Nephron (organoid): ENCODE measurements at regions not wholly inside any gene's neighbourhood (a gene's known extent, or its start where the extent isn't known, plus 50 kb on each side); places are given as distances from the start of the nearest gene placed in this dataset.
"Not testable (repeated sequence)": the region's sequence is repeated elsewhere in the genome, so short reads cannot be mapped to it uniquely, and the experiment has no call there.

Source experiments
- H3K27ac Mint-ChIP-seq, 3 experiments: 2 replicates each; pipeline ENCODE4 v1.8.0; 2020; ENCODE audit warnings: mixed read lengths in 3 of 3, mild to moderate bottlenecking in 2 of 3, moderate library complexity in 1 of 3
- H3K27me3 Mint-ChIP-seq: 2 replicates; pipeline ENCODE4 v1.8.0; 2021; ENCODE audit warnings: low read depth, mild to moderate bottlenecking, moderate library complexity, mixed read lengths
- H3K36me3 Mint-ChIP-seq: 2 replicates; pipeline ENCODE4 v1.8.0; 2020; ENCODE audit warnings: low read depth, mixed read lengths
- H3K4me1 Mint-ChIP-seq: 2 replicates; pipeline ENCODE4 v1.8.0; 2020; ENCODE audit warnings: mixed read lengths
- H3K4me3 Mint-ChIP-seq, 3 experiments: 2 replicates each; pipeline ENCODE4 v1.8.0; 2020; ENCODE audit warnings: mild to moderate bottlenecking in 3 of 3, mixed read lengths in 3 of 3, moderate library complexity in 2 of 3
- H3K9me3 Mint-ChIP-seq: 2 replicates; pipeline ENCODE4 v1.8.0; 2020; ENCODE audit warnings: mixed read lengths
- TF ChIP-seq, protein P1 (sequence below), 3 experiments: fragments of 200-600 bp; sonication (generic); IDR thresholded peaks; one replicate each; pipeline ENCODE4 v1.5.0; 2021; ENCODE audit warnings: antibody characterized with exemption in 3 of 3; ENCODE audit not compliant: unreplicated experiment in 3 of 3

DNA sequence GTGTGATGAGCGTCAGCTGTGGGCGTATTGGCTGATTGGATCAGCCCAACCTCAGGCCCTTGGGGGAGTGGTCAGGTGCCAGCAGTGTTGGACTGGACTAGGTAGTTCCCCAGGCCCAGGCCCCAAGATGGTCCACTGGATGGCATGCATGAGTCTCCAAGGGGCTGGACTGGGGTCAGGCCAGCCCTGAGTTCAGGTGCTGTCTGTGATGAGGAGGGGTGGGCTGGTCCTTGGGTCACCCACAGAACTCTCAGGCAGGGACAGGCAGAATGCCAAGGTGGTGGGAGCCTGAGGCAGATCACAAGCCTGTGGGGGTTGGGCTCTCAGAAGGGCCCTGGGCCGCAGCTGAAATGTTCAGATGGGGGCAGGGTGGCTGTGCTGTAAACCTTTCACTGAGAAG, 59.5 kb upstream of the THUMPD2 start:
- TF ChIP-seq, protein P1, sequence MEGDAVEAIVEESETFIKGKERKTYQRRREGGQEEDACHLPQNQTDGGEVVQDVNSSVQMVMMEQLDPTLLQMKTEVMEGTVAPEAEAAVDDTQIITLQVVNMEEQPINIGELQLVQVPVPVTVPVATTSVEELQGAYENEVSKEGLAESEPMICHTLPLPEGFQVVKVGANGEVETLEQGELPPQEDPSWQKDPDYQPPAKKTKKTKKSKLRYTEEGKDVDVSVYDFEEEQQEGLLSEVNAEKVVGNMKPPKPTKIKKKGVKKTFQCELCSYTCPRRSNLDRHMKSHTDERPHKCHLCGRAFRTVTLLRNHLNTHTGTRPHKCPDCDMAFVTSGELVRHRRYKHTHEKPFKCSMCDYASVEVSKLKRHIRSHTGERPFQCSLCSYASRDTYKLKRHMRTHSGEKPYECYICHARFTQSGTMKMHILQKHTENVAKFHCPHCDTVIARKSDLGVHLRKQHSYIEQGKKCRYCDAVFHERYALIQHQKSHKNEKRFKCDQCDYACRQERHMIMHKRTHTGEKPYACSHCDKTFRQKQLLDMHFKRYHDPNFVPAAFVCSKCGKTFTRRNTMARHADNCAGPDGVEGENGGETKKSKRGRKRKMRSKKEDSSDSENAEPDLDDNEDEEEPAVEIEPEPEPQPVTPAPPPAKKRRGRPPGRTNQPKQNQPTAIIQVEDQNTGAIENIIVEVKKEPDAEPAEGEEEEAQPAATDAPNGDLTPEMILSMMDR (IDR thresholded peaks at IDR 0.05; ENCODE audit: unreplicated experiment in 3 of 3): no peak
- Mint-ChIP-seq H3K4me1 (no peaks in the 10 kb centered on the region), H3K36me3 (peaks cover 5% of the 10 kb centered on the region), H3K27me3 (no peaks in the 10 kb centered on the region), H3K9me3 (peaks cover 38% of the 10 kb centered on the region), H3K4me3 (no peak overlapping the region), H3K27ac (no peak overlapping the region)

DNA sequence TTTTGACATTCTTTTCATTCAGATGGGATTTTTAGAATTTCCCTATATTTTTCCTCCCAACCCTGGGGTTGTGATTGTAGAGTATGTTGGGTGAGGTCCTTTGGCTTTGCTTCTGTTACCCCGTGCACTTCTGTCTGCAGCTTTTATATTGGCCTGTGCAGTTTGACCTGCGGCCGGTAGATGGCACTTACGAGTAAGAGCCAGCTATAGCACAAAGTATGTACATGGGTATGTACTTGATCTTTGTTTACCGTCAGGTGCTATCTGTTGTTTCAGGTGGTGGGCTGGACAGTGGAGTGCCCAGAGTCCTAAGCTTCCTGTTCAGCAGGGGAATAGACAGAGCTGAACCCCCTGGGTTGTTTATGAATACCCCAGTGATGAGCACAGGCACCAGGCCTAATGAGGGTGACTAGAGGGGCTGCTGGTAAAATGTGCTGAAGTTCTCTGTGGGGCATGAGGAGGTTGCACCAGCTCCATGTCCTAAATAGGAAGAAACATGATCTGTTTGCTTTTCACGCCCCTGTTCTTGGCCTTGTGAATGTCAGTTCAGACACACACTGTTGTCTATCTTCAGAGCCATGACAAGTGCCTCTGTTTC, 58.9 kb upstream of the THUMPD2 start:
- no peaks in the 10 kb centered on the region for H3K4me1 Mint-ChIP-seq
- H3K27ac Mint-ChIP-seq: no peak overlapping the region
- H3K27me3 Mint-ChIP-seq: no peaks in the 10 kb centered on the region
- H3K4me3 Mint-ChIP-seq: no peak overlapping the region
- peaks cover 5% of the 10 kb centered on the region for H3K36me3 Mint-ChIP-seq
- TF ChIP-seq, protein P1 (IDR thresholded peaks at IDR 0.05; ENCODE audit: unreplicated experiment in 3 of 3): peak; percentile 29 to 49 (median 48)
- H3K9me3 Mint-ChIP-seq: peaks cover 40% of the 10 kb centered on the region

DNA sequence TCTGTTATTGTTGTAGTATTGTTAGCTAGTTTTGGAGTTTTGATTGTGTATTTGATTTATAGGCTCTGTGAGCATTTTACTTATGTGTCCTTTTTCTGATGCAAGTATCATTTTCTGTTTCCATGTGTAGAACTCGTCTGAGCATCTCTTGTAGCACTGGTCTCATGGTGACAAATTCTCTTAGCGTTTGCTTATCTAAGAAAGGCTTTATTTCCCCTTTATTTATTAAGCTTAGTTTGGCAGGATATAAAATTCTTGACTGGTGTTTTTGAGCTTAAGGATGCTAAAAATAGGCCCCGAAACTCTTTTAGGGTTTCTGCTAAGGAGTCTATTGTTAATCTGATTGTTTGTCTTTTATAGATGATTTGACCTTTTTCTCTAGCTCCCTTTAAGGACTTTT, 57.6 kb upstream of the THUMPD2 start:
- TF ChIP-seq, protein P1 (IDR thresholded peaks at IDR 0.05; ENCODE audit: unreplicated experiment in 3 of 3): no peak
- Mint-ChIP-seq H3K4me3 (no peak overlapping the region), H3K27me3 (no peaks in the 10 kb centered on the region), H3K4me1 (no peaks in the 10 kb centered on the region), H3K9me3 (peaks cover 42% of the 10 kb centered on the region), H3K27ac (no peak overlapping the region), H3K36me3 (peaks cover 5% of the 10 kb centered on the region)

DNA sequence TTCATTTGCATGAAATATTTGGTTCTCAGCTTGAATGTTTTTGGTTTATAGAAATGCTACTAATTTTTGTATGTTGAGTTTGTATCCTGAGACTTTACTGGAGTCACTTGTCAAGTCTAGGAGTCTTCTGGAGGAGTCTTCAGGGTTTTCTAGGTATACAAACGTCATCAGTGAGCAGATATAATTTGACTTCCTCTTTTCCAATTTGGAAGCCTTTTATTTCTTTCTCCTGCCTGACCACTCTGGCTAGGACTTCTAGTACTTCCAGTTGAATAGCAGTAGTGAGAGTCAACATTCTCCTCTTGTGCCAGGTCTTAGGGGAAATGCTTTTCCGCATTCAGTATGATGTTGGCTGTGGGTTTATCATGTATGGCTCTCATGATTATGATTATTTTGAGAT, 55.4 kb upstream of the THUMPD2 start:
- TF ChIP-seq, protein P1 (IDR thresholded peaks at IDR 0.05; ENCODE audit: unreplicated experiment in 3 of 3): no peak
- Mint-ChIP-seq H3K9me3 (peaks cover 43% of the 10 kb centered on the region), H3K27ac (no peak overlapping the region), H3K27me3 (no peaks in the 10 kb centered on the region), H3K4me1 (no peaks in the 10 kb centered on the region), H3K36me3 (peaks cover 5% of the 10 kb centered on the region), H3K4me3 (no peak overlapping the region)

DNA sequence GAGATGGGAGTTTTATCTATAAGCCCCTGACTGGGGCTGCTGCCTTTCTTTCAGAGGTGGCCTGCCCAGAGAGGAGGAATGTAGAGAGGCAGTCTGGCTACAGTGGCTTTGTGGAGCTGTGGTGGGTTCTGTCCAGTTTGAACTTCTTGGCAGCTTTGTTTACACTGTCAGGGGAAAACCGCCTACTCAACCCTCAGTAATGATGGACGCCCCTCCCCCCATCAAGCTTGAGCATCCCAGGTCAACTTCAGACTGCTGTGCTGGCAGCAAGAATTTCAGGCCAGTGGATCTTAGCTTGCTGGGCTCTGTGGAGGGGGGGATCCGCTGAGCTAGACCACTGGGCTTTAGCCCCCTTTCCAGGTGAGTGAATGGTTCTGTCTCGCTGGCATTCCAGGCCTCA, 51.6 kb upstream of the THUMPD2 start:
- H3K27ac Mint-ChIP-seq, H3K27me3 Mint-ChIP-seq, H3K36me3 Mint-ChIP-seq, H3K4me1 Mint-ChIP-seq, H3K4me3 Mint-ChIP-seq: not testable (repeated sequence)
- peaks cover 31% of the 10 kb centered on the region for H3K9me3 Mint-ChIP-seq
